ENCODE measurements at regions not wholly inside any gene's neighbourhood (a gene's known extent, or its start where the extent isn't known, plus 50 kb on each side); places are given as distances from the start of the nearest gene placed in this dataset.
A peak's percentile ranks its signal among the peaks of the same experiment; 100 is the strongest.
"Not testable (repeated sequence)": the region's sequence is repeated elsewhere in the genome, so short reads cannot be mapped to it uniquely, and the experiment has no call there.

DNA sequence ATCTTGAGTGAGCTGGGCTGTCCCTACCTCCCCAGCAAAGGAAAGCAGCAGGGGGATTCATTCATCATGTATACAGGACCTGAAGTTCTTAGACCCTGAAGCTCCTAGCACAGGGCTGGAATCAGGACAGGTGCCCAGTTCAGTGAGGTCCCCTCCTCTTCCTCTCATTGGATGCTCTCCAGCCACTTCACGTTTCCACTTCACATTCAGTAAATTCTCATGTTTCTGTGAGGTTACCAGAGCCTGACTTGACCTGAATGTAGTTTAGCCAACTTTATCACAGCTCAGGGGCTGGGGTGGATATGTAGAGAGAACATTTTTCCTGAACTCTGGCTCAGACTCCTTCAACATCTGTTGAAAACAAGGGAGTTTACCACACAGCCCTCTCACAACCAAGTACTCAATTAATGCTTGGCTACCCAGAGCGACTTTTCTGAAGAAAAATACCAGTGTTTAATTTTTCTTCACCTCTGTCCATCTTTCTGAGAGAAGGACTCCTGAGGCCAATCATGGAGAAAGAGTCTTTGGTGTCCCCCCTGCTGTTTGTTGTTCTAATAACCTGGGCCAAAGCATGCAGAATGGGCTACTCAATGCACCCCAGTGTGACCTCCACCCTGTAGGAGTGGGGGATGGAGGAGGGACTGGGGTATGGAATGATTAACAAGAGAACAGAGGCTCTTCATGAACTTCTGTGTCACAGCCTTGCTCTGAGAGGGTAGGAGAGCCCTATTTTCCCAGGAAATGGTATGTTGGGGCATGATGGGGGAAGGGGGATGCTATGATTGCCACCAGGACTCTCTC is 108.3 kb upstream of the FGGY start:
- no peak for DNase-seq

DNA sequence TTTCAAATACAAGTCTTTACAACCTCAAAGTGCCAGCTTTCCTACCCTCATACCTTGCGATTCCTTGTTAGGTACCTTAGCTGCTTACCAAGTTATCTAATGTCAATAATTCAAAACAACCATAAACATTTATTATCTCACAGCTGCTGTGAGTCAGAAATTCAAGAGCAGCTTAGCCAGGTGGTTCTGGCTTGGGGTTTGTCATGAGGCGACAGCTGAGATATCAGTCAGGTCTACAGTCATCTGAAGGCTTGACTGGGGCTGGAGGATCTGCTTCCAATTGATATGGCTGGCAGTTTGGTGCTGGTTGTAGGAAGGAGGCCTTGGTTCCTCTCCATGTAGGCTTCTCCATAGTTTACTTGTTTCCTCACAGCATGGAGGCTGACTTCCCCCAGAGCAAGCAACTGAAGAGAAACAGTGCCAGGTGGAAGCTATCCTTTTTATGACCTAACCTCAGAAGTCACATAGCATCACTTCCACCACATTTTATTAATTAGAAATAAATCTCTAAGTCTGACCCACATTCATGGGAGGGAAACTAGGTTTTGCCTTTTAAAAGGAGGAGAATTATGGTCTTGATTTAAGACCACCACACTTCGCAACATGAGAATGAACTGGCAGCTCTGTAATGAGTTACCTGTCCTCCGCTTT is 103.3 kb upstream of the FGGY start:
- DNase-seq = no peak

DNA sequence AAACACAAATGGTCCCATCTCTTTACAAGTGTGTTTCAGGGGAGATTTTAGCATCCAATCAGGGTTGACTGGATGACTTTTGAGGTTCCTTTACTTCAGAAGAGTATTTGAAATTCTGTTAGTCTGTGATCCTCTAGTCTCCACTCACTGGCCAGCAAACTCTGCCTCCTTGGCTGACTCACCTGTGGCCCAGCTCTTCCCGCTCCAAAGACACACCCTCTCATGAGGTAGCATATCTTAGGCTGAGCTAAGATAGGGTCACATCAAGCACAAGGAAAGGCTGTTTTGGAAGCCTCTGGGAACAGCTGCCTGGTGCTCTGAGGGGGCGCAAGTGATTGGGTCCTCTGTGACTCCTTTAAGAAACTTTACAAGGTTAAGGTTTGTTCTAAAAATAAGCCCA is 102.3 kb upstream of the FGGY start:
- no peak for DNase-seq

GRCh38 chr1:59195151-59195550 is 101.7 kb upstream of the FGGY start:
- no peak for DNase-seq

GRCh38 chr1:59198564-59198963 is 98.3 kb upstream of the FGGY start:
- DNase-seq = peak; percentile 16

DNA sequence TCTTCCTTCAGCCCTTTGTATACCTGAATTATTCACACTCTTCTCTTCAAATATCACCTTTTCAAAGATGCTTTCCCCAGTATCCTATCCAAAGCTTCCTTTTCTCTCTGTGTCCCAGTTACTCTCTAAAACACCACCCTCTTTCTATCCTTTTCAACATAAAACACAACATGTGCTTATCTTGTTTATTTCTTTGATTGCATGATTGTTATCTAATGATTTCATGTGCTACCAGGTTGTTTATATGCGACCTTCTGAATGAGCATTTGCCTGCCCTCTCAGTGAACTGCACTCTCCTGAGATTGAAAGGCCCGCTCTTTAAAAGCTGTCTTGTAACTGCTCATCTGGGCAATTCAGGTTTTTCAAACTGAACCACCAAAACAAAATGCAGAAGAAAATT is 97.7 kb upstream of the FGGY start:
- no peak for DNase-seq

DNA sequence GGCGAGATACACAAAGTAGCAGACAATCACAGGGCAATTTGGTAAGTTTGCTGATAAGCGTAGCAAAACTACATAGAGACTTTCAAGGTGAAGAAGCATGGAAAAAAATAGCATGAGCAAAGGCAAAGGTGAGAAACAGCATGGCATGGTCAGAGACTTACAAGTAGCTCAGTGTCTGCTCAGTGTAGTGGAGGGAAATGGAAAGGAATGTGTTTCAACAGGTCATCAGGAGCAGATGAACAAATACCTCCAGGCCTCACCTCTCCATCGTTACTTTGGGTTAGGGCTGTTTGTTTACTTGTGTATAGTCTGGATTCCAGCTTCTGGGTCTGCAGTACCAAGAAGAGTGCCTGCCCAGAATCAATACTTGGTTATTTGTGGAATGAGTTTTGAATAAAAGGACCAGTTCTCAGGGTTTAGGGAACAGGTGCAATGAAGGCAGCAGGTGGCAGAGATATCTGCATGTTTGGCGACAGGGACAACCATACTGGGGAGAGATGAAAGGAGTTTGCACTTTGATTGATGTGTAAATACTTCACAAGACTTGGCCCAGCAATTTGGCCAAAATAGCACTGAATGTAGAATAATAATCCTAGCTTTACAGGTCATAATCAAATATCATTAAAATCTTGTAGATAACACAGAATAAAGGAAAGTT is 97.0 kb upstream of the FGGY start:
- DNase-seq = peak; percentile 95

- DNase-seq = no peak
Observed at GRCh38 chr1:59201341-59201740, 95.6 kb upstream of the FGGY start.

- DNase-seq = no peak
Observed at GRCh38 chr1:59202455-59202854, 94.4 kb upstream of the FGGY start.

DNA sequence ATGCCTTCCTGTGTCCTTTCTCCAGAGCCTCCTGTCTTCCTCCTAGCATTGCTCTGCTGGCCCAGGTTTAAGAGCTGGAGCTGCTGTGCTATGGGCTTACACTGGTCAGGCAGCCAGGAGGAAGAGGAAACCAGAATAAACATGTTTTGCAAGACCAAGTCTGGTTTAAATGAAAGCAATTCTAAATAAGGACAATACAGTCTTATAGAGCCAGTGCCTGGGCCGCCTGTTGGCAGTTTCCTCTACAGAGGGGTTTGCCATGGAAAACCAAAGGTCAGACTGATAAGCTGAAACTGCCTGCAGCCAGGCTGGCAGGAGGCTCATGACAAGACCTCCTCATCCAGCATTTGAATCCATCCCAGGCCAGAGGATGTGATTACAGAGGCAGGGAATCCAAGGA is 92.9 kb upstream of the FGGY start:
- no peak for DNase-seq

DNA sequence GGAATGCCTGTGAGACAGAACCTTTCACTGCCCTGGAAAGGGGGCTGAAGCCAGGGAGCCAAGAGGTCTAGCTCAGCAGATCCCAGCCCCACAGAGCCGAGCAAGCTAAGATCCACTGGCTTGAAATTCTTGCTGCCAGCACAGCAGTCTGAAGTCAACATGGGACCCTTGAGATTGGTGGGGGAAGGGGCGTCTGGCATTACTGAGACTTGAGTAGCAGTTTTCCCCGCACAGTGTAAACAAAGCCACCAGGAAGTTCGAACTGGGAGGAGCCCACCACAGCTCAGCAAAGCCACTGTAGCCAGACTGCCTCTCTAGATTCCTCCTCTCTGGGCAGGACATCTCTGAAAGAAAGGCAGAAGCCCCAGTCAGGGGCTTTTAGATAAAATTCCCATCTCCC is 90.3 kb upstream of the FGGY start:
- DNase-seq = not testable (repeated sequence)

DNA sequence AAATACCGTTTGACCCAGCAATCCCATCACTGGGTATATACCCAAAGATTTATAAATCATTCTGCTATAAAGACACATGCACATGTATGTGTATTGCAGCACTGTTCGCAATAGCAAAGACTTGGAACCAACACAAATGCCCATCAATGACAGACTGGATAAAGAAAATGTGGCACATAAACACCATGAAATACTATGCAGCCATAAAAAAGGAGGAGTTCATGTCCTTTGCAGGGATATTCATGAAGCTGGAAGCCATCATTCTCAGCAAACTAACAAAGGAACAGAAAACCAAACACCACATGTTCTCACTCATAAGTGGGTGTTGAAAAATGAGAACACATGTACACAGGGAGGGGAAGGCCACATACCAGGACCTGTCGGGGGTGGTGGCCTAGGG is 86.5 kb upstream of the FGGY start:
- DNase-seq = not testable (repeated sequence)

DNA sequence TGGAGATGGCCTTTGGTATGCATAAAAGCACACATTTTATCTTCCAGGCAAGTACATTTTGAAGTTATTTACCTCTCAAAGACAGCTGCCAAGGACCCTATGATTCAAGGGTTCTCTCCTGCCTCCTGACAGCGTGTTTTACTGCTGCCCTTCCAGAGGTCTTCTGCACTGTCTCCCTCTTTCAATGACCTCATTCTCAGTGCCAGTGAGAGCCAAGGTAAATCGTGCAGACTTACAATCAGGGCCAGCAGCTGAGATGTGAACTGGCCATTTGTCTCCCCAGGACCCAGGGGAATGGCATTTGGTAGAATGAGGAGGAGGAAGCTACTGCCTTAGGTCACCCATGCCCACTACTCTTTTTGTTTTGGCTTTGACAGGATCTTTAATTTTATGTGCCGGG is 84.2 kb upstream of the FGGY start:
- DNase-seq = no peak

DNA sequence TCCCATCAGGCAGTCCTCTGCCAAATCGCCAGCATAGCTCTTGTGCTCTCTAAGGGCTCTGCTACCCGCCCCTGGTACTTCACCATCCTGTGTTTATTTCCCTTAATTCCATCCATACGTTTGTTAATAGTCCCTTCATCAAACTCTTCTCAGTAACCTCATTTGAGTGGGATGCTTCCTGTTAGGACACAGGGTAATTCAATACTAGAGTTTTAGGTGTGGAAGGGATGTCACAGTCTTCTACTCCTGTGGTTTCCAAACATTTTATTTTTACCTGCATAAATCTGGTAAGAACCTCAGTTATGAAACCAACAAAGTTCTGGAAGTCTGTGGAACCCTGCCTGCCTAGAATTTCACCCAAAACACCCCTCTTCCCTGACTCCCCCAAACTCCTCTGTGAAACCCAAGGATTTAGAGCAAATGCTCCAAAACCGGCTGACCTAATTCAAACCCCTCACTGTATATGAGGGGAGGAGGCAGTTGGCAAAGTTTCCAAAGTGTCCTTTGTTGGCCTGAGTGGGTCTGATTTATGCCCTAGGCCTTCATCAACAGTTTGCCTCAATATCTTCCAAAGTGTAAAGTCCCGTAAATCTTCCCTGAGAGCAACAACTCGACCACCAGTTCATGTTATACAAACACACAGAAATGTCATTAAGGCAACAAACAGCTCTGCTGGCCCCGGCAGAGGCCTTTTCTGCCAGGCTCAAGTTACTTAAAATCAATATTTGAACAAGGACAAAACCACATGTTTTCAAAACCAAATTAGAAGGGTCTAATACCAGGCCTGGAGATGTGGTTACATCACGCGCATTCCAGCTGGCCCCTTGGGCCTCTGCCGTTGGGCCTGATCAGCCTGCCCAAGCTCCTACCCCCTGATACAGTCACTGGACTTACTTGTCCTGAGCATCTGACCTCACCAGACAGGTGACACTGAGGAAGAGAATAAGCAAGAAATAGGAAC is 82.4 kb upstream of the FGGY start:
- peak; percentile 68 for DNase-seq

DNA sequence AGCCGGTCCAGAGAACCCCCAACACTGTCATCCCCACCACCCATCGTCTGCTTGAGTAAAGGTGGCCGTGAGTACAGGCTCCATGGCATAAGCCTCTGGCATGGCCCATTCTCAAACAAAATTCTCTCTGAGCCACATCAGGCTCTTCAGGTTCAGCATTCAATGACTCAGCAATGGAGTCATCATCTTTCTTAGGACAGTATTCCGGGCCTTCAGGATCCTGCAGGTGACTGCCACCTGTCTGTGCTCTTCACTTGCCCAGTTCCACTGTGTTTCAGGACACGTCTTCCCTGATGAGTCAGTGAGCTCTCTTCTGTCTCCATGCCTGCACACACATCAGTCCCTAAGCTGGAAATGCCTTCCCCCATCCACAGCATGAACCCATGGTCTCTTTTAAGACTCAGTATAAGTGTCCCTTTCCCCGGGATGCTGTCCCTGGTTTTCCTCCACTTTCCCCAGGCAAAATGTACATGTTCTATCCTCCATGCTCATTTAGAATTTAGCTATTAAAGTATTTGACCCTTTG is 81.1 kb upstream of the FGGY start:
- no peak for DNase-seq

DNA sequence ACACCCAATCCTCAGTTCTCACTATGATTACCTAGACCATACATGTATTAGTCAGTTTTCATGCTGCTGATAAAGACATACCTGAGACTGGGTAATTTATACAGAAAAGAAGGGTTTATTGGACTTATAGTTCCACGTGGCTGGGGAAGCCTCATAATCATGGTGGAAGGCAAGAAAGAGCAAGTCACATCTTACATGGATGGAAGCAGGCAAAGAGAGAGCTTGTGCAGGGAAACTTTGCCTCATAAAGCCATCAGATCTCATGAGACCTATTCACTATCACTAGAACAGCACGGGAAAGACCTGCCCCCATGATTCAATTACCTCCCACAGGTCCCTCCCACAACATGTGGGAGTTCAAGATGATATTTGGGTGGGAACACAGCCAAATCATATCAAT is 79.5 kb upstream of the FGGY start:
- not testable (repeated sequence) for DNase-seq

DNA sequence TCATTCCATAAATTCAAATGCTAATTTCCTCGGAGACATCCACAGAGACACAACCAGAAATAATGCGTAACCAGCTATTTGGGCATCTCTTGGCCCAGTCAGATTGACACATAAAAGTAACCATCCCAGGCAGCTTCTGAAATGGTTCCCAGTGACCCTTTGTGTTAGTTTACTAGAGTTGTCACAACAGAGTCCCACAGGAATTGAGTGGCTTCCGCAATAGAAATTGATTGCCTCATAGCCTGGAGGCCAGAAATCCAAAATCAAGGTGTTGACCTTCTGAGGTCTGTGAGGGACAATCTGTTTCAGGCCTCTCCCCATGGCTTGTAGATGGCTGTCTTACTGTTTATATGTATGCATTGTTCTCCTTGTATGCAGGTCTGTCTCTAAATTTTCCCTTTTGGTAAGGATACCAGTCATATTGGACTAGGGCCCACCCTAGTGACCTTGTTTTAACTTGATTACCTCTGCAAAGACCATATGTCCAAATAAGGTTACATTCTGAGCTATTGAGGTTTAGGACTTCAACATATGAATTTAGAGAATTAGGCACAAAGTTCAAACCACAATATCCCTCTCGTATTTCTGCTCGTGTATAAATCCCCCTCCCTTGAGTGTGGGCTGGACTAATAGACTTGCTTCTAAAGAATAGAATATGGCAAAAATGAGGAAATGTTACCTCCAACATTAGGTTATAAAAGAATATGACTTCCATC is 78.2 kb upstream of the FGGY start:
- DNase-seq = no peak

GRCh38 chr1:59219916-59220315 is 77.0 kb upstream of the FGGY start:
- DNase-seq = no peak

DNA sequence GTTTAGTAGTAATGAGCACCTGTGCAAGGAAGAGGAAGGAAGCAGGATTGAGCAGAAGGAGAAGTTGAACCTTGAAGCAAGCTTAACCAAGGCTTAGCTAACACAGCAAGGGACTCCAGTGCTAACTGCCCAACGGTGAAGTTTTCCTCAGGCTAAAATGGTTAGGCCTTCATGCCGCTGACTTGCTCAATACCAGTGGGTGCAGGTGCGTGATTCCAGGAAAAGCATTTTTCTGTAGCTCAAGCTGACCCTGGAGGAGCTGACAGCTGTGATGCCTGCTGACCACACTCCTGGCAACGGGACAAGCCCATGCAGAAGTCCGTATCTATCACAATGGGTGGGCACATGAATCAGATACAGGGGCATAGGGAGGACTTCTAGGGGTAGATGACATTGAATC is 76.5 kb upstream of the FGGY start:
- DNase-seq = no peak

- DNase-seq = no peak
Observed at GRCh38 chr1:59223198-59223597, 73.7 kb upstream of the FGGY start.

DNA sequence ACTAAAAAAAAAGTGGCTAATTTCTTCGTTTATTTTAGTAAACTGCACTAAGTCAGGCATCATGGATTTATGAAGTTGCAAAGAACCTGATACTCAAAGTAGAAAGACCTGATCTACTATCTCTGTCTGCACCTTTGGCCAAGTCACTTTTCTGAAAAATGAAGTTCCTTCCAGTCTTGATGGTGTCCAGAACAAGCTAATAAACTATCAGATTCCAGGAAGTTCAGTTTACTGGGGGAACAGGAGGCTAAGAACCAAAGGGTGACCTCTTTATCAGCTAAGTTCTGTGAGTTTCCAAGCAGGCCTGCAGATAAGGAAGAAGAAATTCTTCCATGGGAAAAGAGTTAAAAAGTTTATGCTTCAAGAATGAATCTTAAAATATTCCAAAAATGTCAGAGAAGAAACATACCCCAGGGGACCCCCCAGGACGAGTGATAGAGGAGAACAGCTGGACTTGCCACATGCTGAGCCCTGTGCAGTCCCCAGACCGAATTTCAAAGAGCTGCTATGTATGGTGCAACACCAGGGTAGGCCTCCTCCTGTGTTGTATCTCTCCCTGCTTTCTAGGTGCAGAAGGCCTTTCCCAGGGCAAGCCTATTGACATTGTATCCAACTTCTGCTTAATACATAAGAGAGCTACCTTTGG is 72.8 kb upstream of the FGGY start:
- no peak for DNase-seq
